ENCODE measurements at regions not wholly inside any gene's neighbourhood (a gene's known extent, or its start where the extent isn't known, plus 50 kb on each side); places are given as distances from the start of the nearest gene placed in this dataset.

- DNase-seq: no peak
Measured at GRCh38 chr14:37903343-37904191, 304.1 kb upstream of the SSTR1 start.

- DNase-seq: no peak
Measured at GRCh38 chr14:37924622-37925021, 283.1 kb upstream of the SSTR1 start.

GRCh38 chr14:37932008-37932407, 275.7 kb upstream of the SSTR1 start:
- DNase-seq: no peak

- DNase-seq: no peak
Measured at GRCh38 chr14:37932481-37932880, 275.2 kb upstream of the SSTR1 start.

- no peak for DNase-seq
Measured at GRCh38 chr14:37936971-37937370, 270.7 kb upstream of the SSTR1 start.

GRCh38 chr14:37939442-37940028, 268.2 kb upstream of the SSTR1 start:
- DNase-seq: no peak

- DNase-seq: no peak
Measured at GRCh38 chr14:37945959-37946358, 261.7 kb upstream of the SSTR1 start.

GRCh38 chr14:37946819-37947218, 260.9 kb upstream of the SSTR1 start:
- no peak for DNase-seq

- no peak for DNase-seq
Measured at GRCh38 chr14:37948266-37948665, 259.4 kb upstream of the SSTR1 start.

GRCh38 chr14:37968664-37969240, 239.0 kb upstream of the SSTR1 start:
- no peak for DNase-seq

- no peak for DNase-seq
Measured at GRCh38 chr14:37969511-37969979, 238.2 kb upstream of the SSTR1 start.

- no peak for DNase-seq
Measured at GRCh38 chr14:37970696-37971095, 237.0 kb upstream of the SSTR1 start.

GRCh38 chr14:37972941-37973887, 234.5 kb upstream of the SSTR1 start:
- DNase-seq: no peak

GRCh38 chr14:37974421-37974820, 233.3 kb upstream of the SSTR1 start:
- no peak for DNase-seq

- DNase-seq: no peak
Measured at GRCh38 chr14:37977481-37977880, 230.2 kb upstream of the SSTR1 start.

- DNase-seq: no peak
Measured at GRCh38 chr14:37985826-37986470, 221.8 kb upstream of the SSTR1 start.

GRCh38 chr14:37988472-37988871, 219.2 kb upstream of the SSTR1 start:
- no peak for DNase-seq

- DNase-seq: no peak
Measured at GRCh38 chr14:37991027-37991426, 216.7 kb upstream of the SSTR1 start.

GRCh38 chr14:37992499-37992898, 215.2 kb upstream of the SSTR1 start:
- DNase-seq: no peak

GRCh38 chr14:37994846-37995372, 212.8 kb upstream of the SSTR1 start:
- no peak for DNase-seq

- DNase-seq: no peak
Measured at GRCh38 chr14:37997017-37997416, 210.7 kb upstream of the SSTR1 start.

GRCh38 chr14:38000340-38000739, 207.4 kb upstream of the SSTR1 start:
- no peak for DNase-seq
